Fibroblast of lung (primary cell): ENCODE measurements at regions not wholly inside any gene's neighbourhood (a gene's known extent, or its start where the extent isn't known, plus 50 kb on each side); places are given as distances from the start of the nearest gene placed in this dataset.
A peak's percentile ranks its signal among the peaks of the same experiment; 100 is the strongest.

Experiments
- DNase-seq, 2 donors: peaks; one replicate each; pipeline versions ENCODE4 v3.0.0 to v3.0.0-alpha.2; 2010; ENCODE audit warnings: low read depth in 2 of 2
- H2AFZ ChIP-seq: 2 replicates; pipeline ENCODE4 v1.5.1; 2012; ENCODE audit warnings: low read length, control low read depth, inconsistent platforms
- H3K27ac ChIP-seq: 2 replicates; pipeline ENCODE4 v1.5.1; 2011; ENCODE audit warnings: low read length, control low read depth; ENCODE audit not compliant: insufficient read depth
- H3K27me3 ChIP-seq: 2 replicates; pipeline ENCODE4 v1.5.1; 2011; ENCODE audit warnings: mild to moderate bottlenecking, low read length; ENCODE audit not compliant: control insufficient read depth, insufficient read depth
- H3K36me3 ChIP-seq: 2 replicates; pipeline ENCODE4 v1.5.1; 2011; ENCODE audit warnings: low read length; ENCODE audit not compliant: control insufficient read depth, insufficient read depth
- H3K4me1 ChIP-seq: 2 replicates; pipeline ENCODE4 v1.5.1; 2011; ENCODE audit warnings: low read length; ENCODE audit not compliant: control insufficient read depth, insufficient read depth; ENCODE audit errors: extremely low read depth
- H3K4me2 ChIP-seq: 2 replicates; pipeline ENCODE4 v1.5.1; 2011; ENCODE audit warnings: low read length, control low read depth; ENCODE audit not compliant: insufficient read depth; ENCODE audit errors: extremely low read depth
- H3K4me3 ChIP-seq, 4 experiments: fragments of 200-600 bp in 1 of 4; sonication (generic) in 1 of 4; replicated peaks in 1 of 4; 2 replicates each; pipeline ENCODE4 v1.5.1; 2011 to 2016; ENCODE audit warnings: low read length in 4 of 4, low read depth in 3 of 4, mild to moderate bottlenecking in 3 of 4, control low read depth in 2 of 4, inconsistent platforms in 1 of 4, mixed read lengths in 1 of 4; ENCODE audit not compliant: insufficient read depth in 1 of 4; ENCODE audit errors: control extremely low read depth in 1 of 4
- H3K79me2 ChIP-seq: 2 replicates; pipeline ENCODE4 v1.5.1; 2012; ENCODE audit warnings: mild to moderate bottlenecking, low read length, inconsistent platforms; ENCODE audit not compliant: control insufficient read depth, insufficient read depth
- H3K9ac ChIP-seq: 2 replicates; pipeline ENCODE4 v1.5.1; 2011; ENCODE audit warnings: mild to moderate bottlenecking, low read length, control low read depth; ENCODE audit not compliant: insufficient read depth
- H3K9me3 ChIP-seq: 2 replicates; pipeline ENCODE4 v1.5.1; 2012; ENCODE audit warnings: low read depth, low read length; ENCODE audit not compliant: control insufficient read depth, insufficient read depth
- H4K20me1 ChIP-seq: 2 replicates; pipeline ENCODE4 v1.5.1; 2011; ENCODE audit warnings: low read length; ENCODE audit not compliant: control insufficient read depth, insufficient read depth; ENCODE audit errors: extremely low read depth
- EZH2 ChIP-seq: IDR thresholded peaks from 2 replicates; pipeline ENCODE4 v1.5.1; 2012; ENCODE audit warnings: low read length, control low read depth, mild to moderate bottlenecking; ENCODE audit errors: missing control alignments
- TF ChIP-seq, protein P1 (sequence below), 2 donors: IDR thresholded peaks in 1 of 2; conservative IDR thresholded peaks in 1 of 2; 1 replicate in 1 of 2; 2 replicates in 1 of 2; pipeline ENCODE4 v1.5.1; 2011 to 2012; ENCODE audit warnings: low read length in 2 of 2, control low read depth in 1 of 2, inconsistent platforms in 1 of 2, low read depth in 1 of 2, mild to moderate bottlenecking in 1 of 2

DNA sequence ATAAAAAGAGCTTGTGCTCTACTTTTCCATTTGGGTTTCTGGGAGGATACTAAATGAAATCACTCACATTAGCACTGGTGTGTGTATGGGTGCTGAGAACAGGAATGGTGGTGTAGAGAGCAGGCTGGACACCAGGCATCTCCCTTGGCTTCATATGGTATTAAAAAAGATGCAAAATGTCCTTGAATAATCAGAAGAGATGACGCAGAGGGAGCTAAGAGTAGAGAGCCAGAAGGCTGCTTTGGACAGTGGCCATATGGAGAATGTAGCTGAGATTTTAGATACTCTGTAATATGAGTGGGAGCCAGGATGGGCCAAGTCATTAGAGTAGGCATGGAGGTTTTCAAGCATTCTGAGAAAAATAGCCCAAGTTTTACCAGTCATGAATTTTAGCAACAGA, 112.3 kb upstream of the ZRANB2 start:
- no peak overlapping the region for H3K4me3 ChIP-seq
- no peaks in the 10 kb centered on the region for H3K36me3 ChIP-seq

DNA sequence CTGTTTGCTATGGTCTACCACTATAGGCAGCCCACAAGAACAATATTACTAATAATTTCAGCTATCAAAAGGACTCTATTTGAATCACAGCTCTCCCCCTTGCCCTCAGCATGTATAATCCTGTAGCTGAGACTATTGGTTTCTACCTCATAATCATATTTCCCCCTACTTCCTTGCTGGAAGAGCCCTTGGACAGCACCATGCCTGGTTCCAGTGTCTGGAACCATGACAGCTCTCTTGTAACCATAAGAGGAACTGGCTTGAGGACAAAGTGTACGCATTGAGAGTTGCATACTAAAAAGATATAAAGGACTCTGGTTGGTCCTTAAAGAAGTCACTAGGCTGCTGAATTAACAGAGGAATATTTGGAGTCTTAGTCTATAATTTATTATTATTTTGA, 110.7 kb upstream of the ZRANB2 start:
- Histone ChIP-seq H3K27ac (no peak overlapping the region), H2AFZ (no peak overlapping the region), H3K9me3 (no peaks in the 10 kb centered on the region), H3K4me3 (no peak overlapping the region), H3K4me2 (no peak overlapping the region), H3K4me1 (no peaks in the 10 kb centered on the region), H4K20me1 (no peaks in the 10 kb centered on the region), H3K79me2 (no peaks in the 10 kb centered on the region), H3K27me3 (no peaks in the 10 kb centered on the region), H3K9ac (no peak overlapping the region), H3K36me3 (no peaks in the 10 kb centered on the region)
- no peak for DNase-seq
- no peak for TF ChIP-seq EZH2
- TF ChIP-seq, protein P1, sequence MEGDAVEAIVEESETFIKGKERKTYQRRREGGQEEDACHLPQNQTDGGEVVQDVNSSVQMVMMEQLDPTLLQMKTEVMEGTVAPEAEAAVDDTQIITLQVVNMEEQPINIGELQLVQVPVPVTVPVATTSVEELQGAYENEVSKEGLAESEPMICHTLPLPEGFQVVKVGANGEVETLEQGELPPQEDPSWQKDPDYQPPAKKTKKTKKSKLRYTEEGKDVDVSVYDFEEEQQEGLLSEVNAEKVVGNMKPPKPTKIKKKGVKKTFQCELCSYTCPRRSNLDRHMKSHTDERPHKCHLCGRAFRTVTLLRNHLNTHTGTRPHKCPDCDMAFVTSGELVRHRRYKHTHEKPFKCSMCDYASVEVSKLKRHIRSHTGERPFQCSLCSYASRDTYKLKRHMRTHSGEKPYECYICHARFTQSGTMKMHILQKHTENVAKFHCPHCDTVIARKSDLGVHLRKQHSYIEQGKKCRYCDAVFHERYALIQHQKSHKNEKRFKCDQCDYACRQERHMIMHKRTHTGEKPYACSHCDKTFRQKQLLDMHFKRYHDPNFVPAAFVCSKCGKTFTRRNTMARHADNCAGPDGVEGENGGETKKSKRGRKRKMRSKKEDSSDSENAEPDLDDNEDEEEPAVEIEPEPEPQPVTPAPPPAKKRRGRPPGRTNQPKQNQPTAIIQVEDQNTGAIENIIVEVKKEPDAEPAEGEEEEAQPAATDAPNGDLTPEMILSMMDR (conservative IDR thresholded peaks at IDR 0.05 in 1 of 2, IDR thresholded peaks at IDR 0.05 in 1 of 2; ENCODE audit: low read depth in 1 of 2, low read length in 2 of 2), result no peak

More for the DNA sequence above, 112.3 kb upstream of the ZRANB2 start:
- DNase-seq, result peak in 1 of 2 donors; percentile 58
- TF ChIP-seq, protein P1 (conservative IDR thresholded peaks at IDR 0.05 in 1 of 2, IDR thresholded peaks at IDR 0.05 in 1 of 2; ENCODE audit: low read depth in 1 of 2, low read length in 2 of 2), result no peak
- no peak for TF ChIP-seq EZH2
- Histone ChIP-seq H3K9ac (no peak overlapping the region), H3K4me2 (no peak overlapping the region), H3K4me1 (no peaks in the 10 kb centered on the region), H4K20me1 (no peaks in the 10 kb centered on the region), H3K27me3 (no peaks in the 10 kb centered on the region), H3K9me3 (no peaks in the 10 kb centered on the region), H3K27ac (no peak overlapping the region), H3K79me2 (no peaks in the 10 kb centered on the region), H2AFZ (no peak overlapping the region)

- TF ChIP-seq EZH2, result no peak
- TF ChIP-seq, protein P1 (conservative IDR thresholded peaks at IDR 0.05 in 1 of 2, IDR thresholded peaks at IDR 0.05 in 1 of 2; ENCODE audit: low read depth in 1 of 2, low read length in 2 of 2), result no peak
- no peaks in the 10 kb centered on the region for H3K27me3 ChIP-seq
- H3K4me3 ChIP-seq, result no peak overlapping the region
- DNase-seq, result no peak
- H3K27ac ChIP-seq, result no peak overlapping the region
- no peak overlapping the region for H3K4me2 ChIP-seq
- H3K9ac ChIP-seq, result no peak overlapping the region
- H4K20me1 ChIP-seq, result no peaks in the 10 kb centered on the region
- no peaks in the 10 kb centered on the region for H3K9me3 ChIP-seq
- H3K36me3 ChIP-seq, result no peaks in the 10 kb centered on the region
- H2AFZ ChIP-seq, result no peak overlapping the region
- H3K79me2 ChIP-seq, result no peaks in the 10 kb centered on the region
- no peaks in the 10 kb centered on the region for H3K4me1 ChIP-seq
These were observed 110.0 kb upstream of the ZRANB2 start for GRCh38 chr1:71190843-71191242.
